Stimulated activated CD4-positive, alpha-beta T cell treated with anti-CD3 and anti-CD28 coated beads, Interleukin-4, amount 100 ng/mL, for 1 hour (primary cell): ENCODE measurements at regions not wholly inside any gene's neighbourhood (a gene's known extent, or its start where the extent isn't known, plus 50 kb on each side); places are given as distances from the start of the nearest gene placed in this dataset.

ENCODE experiments used
- DNase-seq: peaks from one replicate; pipeline ENCODE4 v3.0.0-alpha.2; 2020

- no peak for DNase-seq
Measured at GRCh38 chr2:128807317-128807716, 488.6 kb upstream of the HS6ST1 start.

DNA sequence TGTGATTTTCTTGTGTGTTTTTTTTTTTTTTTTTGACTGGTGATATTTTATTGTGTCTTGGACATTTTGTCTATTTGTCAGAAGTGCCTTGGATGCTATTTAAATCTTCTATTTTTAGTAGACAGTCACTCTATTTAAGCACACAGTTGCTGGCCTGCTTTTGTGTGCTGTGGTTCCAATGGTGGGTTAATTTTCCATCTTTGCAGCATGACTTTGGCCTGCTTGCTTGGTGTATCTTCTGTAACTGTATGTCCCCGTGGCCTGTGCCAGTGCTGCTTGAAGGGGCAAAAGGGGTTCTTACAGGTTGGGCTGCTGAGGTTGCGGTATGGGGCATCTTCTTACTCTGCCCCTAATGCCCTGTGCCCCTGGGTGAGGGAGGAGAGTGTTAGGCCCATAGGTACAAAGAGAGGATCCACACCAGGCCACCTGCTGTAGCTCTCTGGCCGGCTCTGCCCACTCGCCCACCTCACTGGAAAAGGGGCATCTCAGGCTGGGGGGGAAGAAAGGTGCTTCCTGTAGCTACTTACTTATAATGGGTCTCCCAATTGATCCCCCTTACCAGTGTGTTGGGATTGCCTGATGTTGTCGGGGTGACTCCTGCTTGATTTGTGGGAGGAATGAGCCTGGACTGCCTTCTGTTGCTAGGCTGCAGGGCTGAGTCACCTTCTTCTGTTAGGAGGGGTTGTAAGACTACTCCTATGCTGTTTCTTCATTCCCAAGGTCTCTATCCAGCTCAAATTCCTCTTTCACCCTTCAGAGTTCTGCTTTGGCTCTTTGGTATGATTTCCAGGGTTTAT is 490.0 kb upstream of the HS6ST1 start:
- DNase-seq: no peak

GRCh38 chr2:128809259-128809636 is 490.6 kb upstream of the HS6ST1 start:
- no peak for DNase-seq

- no peak for DNase-seq
Measured at GRCh38 chr2:128809880-128810279, 491.2 kb upstream of the HS6ST1 start.

GRCh38 chr2:128812183-128812940 is 493.7 kb upstream of the HS6ST1 start:
- DNase-seq: no peak

DNA sequence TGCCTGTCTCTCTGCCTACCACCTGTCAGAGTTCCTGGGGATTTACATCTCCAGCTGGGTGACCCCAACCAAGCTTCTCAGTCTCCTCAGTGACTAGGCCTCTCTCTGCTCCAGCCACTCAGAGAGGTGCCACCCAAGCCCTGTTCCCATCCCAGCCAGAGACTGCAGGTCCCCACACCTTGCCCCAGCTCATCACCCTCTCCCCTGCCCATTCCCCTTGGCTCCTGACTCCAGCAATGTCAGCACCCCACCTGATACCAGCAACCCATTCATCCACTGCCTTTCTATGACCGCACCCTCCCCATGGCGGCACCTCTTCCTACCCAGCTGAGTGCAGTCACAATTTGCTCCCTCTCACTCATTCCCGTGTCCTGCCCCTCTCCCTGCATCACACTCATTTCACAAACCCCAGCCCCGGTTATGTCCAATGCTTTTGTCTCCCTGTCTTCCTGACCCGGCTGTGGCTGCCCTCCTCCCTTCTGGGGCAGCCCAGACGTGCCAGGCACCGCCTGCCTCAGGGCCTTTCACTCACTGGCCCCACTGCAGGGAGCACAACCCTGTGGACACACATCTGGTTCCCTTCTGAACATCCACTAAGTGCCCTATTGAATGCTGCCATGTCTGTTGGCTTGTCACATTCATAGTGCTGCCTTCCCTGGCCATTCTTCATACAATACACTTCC is 494.8 kb upstream of the HS6ST1 start:
- no peak for DNase-seq

DNA sequence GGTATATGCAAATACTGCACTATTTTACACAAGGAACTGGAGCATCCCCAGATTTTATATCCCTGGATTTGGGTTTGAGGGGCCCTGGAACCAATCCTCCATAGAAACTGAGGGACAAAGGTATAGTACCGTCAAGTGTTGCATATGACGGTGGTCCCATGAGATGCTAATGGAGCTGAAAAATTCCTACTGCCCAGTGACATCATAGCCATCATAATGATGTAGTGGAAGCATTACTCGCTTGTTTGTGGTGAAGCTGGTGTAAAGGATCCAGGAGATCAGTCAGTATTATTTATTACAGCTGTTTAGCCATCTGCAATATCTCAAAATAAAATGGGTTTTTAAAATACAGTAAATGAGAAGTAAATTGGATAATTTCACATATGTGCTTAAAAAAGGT is 496.6 kb upstream of the HS6ST1 start:
- no peak for DNase-seq

DNA sequence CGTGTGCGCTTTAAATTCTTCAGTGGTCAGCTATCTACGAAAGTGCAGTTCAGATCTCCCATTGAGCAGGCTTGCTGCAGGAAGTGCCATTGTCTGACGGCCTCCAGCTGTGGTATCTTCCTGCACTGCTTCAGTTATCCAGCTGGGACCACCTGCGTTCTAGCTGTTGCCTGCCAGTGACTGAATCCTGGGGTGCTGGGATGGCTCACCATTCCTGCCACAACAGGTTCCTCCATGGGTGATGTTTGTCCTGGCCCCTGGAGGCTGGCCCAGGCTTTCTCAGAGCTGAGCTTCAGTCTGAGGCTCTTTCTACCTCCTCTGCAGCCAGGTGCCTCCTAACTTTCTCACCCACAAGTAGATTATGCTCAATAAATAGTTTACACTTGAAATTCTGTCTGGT is 498.5 kb upstream of the HS6ST1 start:
- no peak for DNase-seq

GRCh38 chr2:128817813-128818212 is 499.1 kb upstream of the HS6ST1 start:
- no peak for DNase-seq

DNA sequence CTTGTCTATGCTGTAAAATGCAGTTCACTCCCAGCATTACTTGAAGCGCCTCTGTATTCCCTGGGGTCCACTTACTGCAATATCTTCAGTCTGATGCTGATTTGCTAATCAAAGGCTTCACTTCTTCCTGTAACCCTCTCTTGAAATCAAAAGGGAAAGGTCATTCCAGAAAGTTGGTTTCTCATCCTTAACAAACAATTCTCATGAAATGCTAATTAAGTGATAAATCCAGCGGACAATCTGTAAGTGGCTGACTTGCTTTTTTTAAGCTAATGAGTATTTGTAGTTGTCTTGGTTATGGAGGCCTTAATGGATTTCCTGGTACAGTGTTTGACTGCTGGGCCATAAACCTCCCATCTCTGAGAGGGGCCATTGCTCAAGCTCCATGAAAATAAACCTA is 499.6 kb upstream of the HS6ST1 start:
- no peak for DNase-seq

DNA sequence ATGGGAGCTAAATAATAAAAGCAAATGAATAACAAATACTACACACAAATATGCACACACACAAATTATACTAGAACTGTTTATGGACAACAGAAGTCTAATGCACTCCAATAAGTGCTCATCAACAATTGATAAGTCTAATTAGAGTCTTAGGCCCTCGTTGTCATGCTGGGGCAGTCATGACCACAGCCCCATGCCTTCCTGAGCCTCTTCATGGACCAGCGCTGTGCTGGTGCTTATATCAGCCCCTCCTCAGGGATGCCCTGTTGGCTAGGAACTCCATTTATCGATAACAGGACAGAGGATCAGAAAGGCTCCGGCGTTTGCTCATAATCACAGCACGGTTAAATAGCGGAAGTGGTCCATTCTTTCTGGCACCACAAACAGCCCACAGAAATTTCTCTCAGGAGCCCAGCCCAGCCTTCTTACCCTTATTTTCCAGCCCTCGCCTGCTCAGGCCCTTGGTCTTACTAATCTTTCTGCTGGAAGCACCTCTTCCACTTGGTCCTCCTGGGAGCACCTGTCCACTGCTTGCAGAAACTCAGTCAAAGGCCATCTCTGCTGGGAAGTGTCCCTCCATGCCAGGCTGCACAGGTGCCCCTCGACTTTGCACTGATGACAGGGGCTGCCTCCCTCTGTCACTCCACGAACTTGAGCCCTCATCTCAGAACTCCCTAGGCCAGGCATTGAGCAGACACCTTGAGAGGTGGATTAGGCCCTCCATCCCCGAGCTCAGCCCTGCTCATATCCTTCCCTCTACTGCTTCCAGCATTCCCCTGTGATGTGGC is 500.2 kb upstream of the HS6ST1 start:
- no peak for DNase-seq

DNA sequence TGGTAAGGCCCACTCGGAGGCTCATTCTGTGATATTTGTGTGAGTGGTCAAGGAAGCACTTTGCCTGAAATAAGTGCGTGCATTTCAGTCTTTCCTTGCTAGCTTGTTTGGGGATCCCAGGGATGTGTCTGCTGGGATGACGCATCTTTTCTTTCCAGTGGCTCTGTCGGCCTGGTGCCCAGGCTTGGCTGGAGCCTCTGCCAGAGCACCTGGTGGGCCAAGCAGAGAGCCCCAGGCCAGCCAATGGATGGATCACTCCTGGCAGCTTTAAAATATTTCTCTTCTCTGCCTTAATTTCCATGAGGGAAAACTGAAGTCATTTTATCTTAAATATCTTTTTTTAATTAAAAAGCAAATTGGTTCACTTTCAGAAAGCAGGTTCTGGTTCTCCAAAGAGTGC is 501.8 kb upstream of the HS6ST1 start:
- DNase-seq: no peak

GRCh38 chr2:128821010-128821409 is 502.3 kb upstream of the HS6ST1 start:
- DNase-seq: no peak

DNA sequence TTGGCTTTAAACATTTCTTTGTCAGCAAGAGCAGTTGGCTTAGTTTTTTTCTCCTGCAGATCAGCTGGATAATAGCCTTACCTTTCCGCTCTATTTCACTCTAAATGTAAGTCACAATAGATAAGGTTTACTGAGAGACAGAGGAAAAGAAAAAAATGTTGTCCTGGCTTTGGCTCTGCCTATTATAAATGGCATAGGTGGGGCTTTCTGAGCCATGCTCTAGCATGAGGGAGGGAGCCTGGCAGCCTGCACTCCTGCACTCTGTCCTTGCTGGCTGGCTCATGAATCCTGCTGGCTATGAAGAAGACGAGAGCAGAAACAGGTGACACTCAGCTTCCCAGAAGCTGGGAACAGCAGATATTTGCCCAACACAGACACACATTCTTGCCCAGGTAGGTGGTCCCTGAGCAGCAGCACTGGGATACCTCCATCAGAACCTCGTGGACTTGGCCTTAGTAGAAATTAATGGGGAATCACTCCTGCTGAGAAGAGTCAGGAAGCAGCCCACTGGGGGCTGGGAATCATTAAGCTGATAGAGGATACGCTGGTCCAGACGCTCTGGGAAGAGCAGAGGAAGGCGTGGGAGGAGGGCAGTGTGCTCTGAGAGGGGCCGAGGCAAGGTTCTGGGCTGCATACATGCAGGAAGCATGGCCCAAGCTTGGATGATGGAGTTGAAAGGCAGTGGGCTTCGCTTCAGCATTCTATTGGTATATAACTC is 514.4 kb upstream of the HS6ST1 start:
- DNase-seq: no peak

DNA sequence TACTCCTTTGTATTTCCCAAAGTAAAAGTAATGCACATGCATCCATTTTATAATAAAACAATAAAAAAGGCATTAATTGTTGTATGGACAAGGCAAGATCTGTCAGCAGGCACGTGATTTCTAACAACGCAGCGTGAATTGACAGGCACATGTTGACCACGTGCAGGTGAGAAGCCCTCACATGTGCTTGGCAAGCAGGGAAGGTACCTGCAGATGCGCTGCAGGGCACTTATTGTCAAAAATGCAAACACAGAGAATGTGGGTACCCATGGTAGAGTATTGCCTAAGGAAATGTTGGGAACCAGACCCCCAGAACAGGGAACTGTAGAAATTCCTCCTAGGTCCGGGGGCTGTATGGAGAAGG is 515.0 kb upstream of the HS6ST1 start:
- no peak for DNase-seq

DNA sequence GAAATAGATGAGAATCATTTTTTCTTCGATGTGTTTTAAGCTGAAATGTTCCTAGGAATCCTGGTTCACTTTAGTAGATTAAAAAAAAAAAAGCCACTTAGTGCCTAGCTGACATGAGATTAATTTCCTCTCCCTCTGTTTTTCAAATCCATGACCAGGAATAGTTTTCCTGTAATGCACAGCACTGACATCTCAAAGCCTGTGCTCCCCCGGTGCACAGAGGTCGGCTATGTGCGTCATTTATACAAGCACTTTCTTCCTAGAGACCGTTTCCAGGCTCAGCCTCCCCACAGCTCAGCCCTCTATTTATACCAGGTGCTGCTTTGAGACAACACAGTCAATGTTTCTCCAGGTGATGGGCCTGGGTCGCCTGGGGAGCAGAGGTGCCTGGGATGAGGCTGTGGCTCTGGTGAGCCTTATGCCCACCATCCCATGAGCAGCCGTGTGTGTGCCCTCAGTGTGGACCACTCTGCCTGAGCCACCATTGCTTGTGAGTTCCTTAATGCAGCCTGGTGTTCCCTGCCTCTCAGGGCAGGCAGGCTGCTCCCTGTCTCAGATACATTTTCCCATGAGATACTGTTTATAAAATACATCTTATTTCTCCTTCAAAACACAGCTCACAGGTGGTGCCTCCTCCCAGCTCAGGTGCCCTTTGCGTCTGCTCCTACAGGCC is 515.7 kb upstream of the HS6ST1 start:
- no peak for DNase-seq

- DNase-seq: no peak
Measured at GRCh38 chr2:128834880-128835252, 516.2 kb upstream of the HS6ST1 start.

GRCh38 chr2:128835342-128835855 is 516.7 kb upstream of the HS6ST1 start:
- no peak for DNase-seq

DNA sequence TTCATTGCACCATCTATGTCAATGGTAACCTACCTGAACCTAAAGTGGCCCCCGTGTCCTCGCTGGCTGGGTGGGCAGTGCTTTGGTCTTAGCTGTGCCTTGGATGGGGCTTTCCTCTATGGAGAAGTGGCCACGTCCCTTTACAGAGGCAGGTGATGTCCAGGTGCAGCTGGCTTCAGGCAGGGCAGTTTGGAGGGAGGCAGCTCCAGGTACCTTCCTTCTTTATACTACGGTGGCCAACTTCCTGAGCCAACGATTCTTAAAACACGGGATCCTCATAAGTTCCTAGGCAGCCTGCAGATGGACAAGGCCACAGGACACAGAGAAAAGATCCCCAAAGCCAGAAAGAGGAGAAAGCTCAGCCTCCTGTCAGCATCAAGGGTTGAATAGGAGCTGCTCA is 517.3 kb upstream of the HS6ST1 start:
- no peak for DNase-seq

DNA sequence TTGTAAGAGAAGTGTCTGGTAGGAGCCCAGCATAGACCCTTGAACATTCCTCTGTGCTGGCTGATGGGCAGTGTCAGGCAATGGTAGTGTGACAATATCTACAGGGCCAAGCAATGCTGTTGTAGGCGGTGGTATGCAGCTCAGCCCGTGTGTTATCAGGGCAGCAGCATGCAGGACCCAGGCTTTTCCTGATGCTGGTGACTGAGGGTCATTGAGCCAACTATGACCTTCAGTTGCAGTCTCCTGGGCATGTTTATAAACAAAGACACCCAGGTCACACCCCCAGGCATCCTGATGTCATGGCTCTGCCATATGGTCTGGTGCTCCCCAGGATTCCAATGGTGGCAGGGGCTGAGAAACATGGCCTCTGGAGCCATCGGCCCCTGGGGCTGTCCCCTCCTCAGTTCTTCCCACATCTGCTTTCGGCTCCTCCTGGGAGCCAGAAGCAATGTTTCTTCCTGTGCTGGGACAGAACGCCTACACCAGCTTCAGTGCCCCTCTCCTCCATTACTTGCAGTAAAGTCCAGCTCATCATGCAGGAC is 518.0 kb upstream of the HS6ST1 start:
- DNase-seq: no peak

DNA sequence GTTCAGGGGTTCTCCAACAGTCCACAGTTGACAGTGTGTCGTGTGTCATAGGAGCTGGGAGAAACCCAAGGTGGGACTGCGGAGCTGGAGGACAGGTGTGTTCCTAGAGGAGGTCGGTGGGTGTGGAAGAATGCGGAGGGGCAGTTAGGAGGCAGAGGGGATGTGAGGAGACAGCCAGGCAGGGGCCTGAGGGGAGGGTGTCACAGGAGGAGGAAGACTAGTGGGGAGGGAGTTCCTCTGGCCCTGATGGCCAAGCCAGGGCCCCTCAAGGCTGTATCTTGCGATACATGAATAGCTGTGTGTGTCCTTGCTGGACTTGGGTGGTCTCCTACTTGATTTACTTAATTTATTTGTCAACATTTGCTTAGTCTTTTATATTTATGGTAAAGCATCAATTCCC is 519.6 kb upstream of the HS6ST1 start:
- no peak for DNase-seq
